Mucosa of stomach (tissue), 1 donor: ENCODE measurements at regions not wholly inside any gene's neighbourhood (a gene's known extent, or its start where the extent isn't known, plus 50 kb on each side); places are given as distances from the start of the nearest gene placed in this dataset.
"Not testable (repeated sequence)": the region's sequence is repeated elsewhere in the genome, so short reads cannot be mapped to it uniquely, and the experiment has no call there.

Experiments
- H3K27me3 ChIP-seq: one replicate; pipeline ENCODE4 v1.7.0; 2013; ENCODE audit warnings: mild to moderate bottlenecking, low read length; ENCODE audit not compliant: control insufficient read depth, insufficient read depth
- H3K36me3 ChIP-seq: one replicate; pipeline ENCODE4 v1.7.0; 2013; ENCODE audit warnings: low read length; ENCODE audit not compliant: control insufficient read depth, insufficient read depth
- H3K4me1 ChIP-seq: one replicate; pipeline ENCODE4 v1.7.0; 2013; ENCODE audit warnings: mild to moderate bottlenecking, low read length; ENCODE audit not compliant: control insufficient read depth, insufficient read depth
- H3K4me3 ChIP-seq: one replicate; pipeline ENCODE4 v1.7.0; 2013; ENCODE audit warnings: low read length
- H3K9ac ChIP-seq: one replicate; pipeline ENCODE4 v1.7.0; 2013; ENCODE audit warnings: mild to moderate bottlenecking, low read length, moderate library complexity
- H3K9me3 ChIP-seq: one replicate; pipeline ENCODE4 v1.7.0; 2013; ENCODE audit warnings: mild to moderate bottlenecking, low read length, moderate library complexity; ENCODE audit not compliant: control insufficient read depth
- donor health status: Pancreatic carcinoma.

- H3K36me3 ChIP-seq, H3K9me3 ChIP-seq, H3K27me3 ChIP-seq, H3K4me3 ChIP-seq, H3K9ac ChIP-seq: not testable (repeated sequence)
- H3K4me1 ChIP-seq, result peaks cover 20% of the 10 kb centered on the region
These were observed 346.4 kb upstream of the JARID2 start for GRCh38 chr6:14899441-14899840.

DNA sequence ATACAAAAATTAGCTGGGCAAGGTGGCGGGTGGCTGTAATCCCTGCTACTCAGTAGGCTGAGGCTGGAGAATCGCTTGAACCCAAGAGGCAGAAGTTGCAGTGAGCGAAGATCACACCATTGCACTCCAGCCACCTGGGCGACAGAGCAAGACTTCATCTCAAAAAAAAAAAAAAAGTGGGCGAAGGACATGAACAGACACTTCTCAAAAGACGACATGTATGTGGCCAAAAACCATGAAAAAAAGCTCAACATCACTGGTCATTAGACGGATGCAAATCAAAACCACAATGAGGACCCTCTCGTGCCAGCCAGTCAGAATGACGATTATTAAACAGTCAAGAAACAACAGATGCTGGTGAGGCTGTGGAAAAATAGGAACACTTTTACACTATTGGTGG lies 344.9 kb upstream of the JARID2 start:
- H3K4me1 ChIP-seq, result peaks cover 20% of the 10 kb centered on the region
- no peaks in the 10 kb centered on the region for H3K36me3 ChIP-seq
- no peaks in the 10 kb centered on the region for H3K9me3 ChIP-seq
- H3K27me3 ChIP-seq, result no peaks in the 10 kb centered on the region
- H3K9ac ChIP-seq, result no peak overlapping the region
- H3K4me3 ChIP-seq, result no peak overlapping the region

DNA sequence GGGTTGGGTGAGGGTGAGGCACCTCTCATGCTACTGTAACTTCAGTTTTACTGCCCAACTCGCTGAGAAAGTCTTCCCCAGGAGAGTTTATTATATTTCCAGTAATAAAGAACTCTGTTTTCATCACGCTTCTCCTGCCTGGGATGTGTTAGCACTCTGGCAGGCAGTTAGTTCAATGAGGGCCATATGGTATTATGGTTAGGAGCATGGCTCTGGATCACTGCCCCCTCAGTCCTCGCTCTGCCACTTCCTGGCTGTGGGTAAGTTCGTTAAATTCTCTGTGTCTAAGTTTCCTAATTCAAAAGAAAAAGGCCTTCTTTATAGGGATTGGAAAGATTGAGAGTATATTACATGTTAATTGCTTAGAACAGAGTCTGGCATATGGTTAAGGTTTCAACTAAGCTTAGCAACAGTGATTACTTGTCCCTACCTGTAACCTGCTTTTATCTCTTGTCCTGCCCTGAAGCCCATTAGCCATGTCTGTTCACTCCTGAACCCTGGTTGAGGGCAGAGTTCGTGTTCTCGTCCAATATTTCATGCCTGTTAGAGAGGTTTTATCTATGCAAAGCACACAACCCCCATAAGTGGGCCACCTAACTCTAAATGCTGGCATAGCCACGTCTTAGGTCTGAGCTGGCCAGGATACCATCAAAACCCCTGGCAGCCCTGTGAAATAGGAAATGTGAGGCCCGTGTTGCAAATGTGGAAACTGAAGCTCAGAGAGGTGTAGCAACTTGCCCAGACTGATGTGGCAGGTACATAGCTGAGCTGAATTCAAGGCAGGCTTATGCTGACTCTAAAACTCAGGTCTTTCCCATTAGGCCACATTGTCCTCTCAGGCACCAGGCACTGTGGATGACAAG lies 342.5 kb upstream of the JARID2 start:
- Histone ChIP-seq H3K4me3 (no peak overlapping the region), H3K27me3 (no peaks in the 10 kb centered on the region), H3K9ac (no peak overlapping the region), H3K36me3 (no peaks in the 10 kb centered on the region), H3K4me1 (peaks cover 11% of the 10 kb centered on the region), H3K9me3 (no peaks in the 10 kb centered on the region)

- H3K4me3 ChIP-seq, result no peak overlapping the region
- H3K4me1 ChIP-seq, result peaks cover under 1% of the 10 kb centered on the region
- H3K36me3 ChIP-seq, result no peaks in the 10 kb centered on the region
- no peaks in the 10 kb centered on the region for H3K9me3 ChIP-seq
- H3K27me3 ChIP-seq, result no peaks in the 10 kb centered on the region
- H3K9ac ChIP-seq, result no peak overlapping the region
These were observed 340.7 kb upstream of the JARID2 start for GRCh38 chr6:14905201-14905600.

GRCh38 chr6:14906621-14907020 lies 339.2 kb upstream of the JARID2 start:
- Histone ChIP-seq H3K27me3 (no peaks in the 10 kb centered on the region), H3K4me1 (peaks cover 4% of the 10 kb centered on the region), H3K9me3 (no peaks in the 10 kb centered on the region), H3K4me3 (no peak overlapping the region), H3K9ac (no peak overlapping the region), H3K36me3 (no peaks in the 10 kb centered on the region)

GRCh38 chr6:14910692-14911547 lies 334.9 kb upstream of the JARID2 start:
- Histone ChIP-seq H3K4me1 (peaks cover 15% of the 10 kb centered on the region), H3K9me3 (no peaks in the 10 kb centered on the region), H3K4me3 (no peak overlapping the region), H3K36me3 (no peaks in the 10 kb centered on the region), H3K27me3 (no peaks in the 10 kb centered on the region), H3K9ac (no peak overlapping the region)

DNA sequence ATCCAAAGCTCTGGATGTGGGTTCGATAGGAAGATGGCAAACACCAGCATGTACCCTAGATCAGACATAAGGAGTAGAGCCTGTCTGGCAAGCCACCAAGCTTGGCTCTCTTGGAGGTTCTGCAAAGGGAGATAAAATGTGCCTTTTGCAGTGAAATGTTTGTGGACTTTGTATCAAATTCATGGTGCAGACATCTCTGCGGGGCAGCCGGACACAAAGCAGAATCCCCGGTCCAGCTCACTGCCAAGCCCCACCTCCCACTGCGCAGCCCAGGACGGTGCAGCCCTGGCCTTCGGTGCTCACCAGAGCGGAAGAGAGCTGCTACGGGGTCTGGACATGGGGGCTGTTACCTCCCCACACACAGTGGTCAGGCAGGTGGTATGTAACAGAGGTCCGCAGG lies 333.6 kb upstream of the JARID2 start:
- H3K27me3 ChIP-seq, result no peaks in the 10 kb centered on the region

DNA sequence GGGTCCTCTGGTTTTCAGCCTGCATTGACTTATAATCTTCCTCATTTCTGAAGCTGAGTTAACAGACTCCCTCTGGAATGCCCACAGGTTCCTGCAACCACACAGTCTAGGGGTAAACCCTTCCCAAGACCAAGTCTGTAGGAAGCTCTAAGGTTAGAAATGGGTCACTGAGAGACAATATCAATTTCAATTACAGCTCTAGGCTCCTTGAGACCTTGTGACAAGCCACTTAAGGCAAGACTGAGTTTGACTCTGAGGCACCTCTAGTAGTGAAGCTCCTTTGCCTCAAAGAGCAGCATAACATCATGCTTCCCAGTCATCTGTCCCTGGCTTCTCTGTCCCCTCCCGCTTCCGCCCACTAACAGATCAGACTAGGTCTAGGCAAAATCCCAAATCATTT lies 333.2 kb upstream of the JARID2 start:
- no peaks in the 10 kb centered on the region for H3K9me3 ChIP-seq
- H3K36me3 ChIP-seq, result no peaks in the 10 kb centered on the region
- H3K4me3 ChIP-seq, result no peak overlapping the region
- H3K27me3 ChIP-seq, result no peaks in the 10 kb centered on the region
- H3K9ac ChIP-seq, result no peak overlapping the region
- peaks cover 15% of the 10 kb centered on the region for H3K4me1 ChIP-seq

More for the DNA sequence above, 333.6 kb upstream of the JARID2 start:
- peaks cover 15% of the 10 kb centered on the region for H3K4me1 ChIP-seq
- no peak overlapping the region for H3K9ac ChIP-seq
- no peak overlapping the region for H3K4me3 ChIP-seq
- H3K9me3 ChIP-seq, result no peaks in the 10 kb centered on the region
- no peaks in the 10 kb centered on the region for H3K36me3 ChIP-seq

DNA sequence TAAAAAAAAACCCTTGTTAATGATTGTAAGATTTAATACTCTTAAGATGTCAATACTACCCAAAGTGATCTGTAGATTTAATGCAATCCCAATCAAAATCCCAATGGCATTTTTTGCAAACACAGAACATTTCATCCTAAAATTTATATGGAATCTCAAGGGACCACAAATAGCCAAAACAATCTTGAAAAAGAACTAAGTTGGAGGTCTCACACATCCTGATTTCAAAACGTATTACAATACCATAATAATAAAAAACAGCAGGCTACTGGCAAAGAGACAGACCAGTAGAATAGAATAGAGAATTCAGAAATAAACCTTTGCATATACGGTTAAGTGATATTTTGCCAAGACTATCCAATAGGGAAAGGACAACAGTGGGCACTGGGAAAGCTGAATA lies 331.9 kb upstream of the JARID2 start:
- Histone ChIP-seq H3K27me3 (no peaks in the 10 kb centered on the region), H3K4me1 (peaks cover 17% of the 10 kb centered on the region), H3K36me3 (no peaks in the 10 kb centered on the region), H3K4me3 (no peak overlapping the region), H3K9me3 (no peaks in the 10 kb centered on the region), H3K9ac (no peak overlapping the region)

DNA sequence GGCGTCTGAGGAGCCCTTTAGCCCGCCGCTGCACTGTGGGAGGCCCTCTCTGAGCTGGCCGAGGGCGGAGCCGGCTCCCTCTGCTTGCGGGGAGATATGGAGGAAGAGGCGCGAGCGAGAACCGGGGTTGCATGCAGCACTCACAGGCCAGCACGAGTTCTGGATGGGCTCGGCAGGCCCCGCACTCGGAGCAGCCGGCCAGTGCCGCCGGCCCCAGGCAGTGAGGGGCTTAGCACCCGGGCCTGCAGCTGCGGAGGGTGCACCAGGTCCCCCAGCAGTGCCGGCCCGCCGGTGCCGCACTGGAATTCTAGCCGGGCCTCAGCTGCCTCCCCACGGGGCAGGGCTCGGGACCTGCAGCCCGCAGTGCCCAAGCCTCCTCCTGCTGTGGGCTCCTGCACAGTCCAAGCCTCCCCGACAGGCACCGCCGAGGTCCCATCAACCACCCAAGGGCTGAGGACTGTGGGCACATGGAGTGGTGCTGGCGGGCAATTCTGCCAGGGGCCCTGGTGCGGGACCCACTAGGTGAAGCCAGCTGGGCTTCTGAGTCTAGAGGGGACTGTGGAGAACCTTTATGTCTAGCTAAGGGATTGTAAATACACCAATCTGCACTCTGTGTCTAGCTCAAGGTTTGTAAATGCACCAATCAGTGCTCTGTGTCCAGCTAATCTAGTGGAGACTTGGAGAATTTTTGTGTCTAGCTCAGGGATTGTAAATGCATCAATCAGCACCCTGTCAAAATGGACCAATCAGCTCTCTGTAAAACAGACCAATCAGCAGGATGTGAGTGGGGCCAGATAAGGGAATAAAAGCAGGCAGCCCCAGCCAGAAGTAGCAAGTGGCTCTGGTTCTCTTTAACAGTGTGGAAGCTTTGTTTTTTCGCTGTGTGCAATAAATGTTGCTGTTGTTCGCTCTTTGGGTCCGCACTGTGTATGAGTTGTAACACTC lies 329.7 kb upstream of the JARID2 start:
- Histone ChIP-seq H3K4me1 (peaks cover 18% of the 10 kb centered on the region), H3K36me3 (no peaks in the 10 kb centered on the region), H3K27me3 (no peaks in the 10 kb centered on the region), H3K9me3 (no peaks in the 10 kb centered on the region), H3K4me3 (no peak overlapping the region), H3K9ac (no peak overlapping the region)

- no peaks in the 10 kb centered on the region for H3K27me3 ChIP-seq
- H3K9ac ChIP-seq, result no peak overlapping the region
- no peaks in the 10 kb centered on the region for H3K9me3 ChIP-seq
- H3K36me3 ChIP-seq, result no peaks in the 10 kb centered on the region
- peaks cover 22% of the 10 kb centered on the region for H3K4me1 ChIP-seq
- no peak overlapping the region for H3K4me3 ChIP-seq
These were observed 328.6 kb upstream of the JARID2 start for GRCh38 chr6:14917109-14917910.
